GM23338 (cell line): ENCODE measurements at regions not wholly inside any gene's neighbourhood (a gene's known extent, or its start where the extent isn't known, plus 50 kb on each side); places are given as distances from the start of the nearest gene placed in this dataset.

Experiments
- ATAC-seq: fragments of 200-7000 bp; cut with Tn5 transposase; 3 replicates; pipeline ENCODE4 v1.9.1; 2020
- DNase-seq: peaks from one replicate; pipeline ENCODE4 v3.0.0-alpha.2; 2015; ENCODE audit warnings: low spot score
- H2AFZ ChIP-seq: fragments of 200-600 bp; sonication (generic); 2 replicates; pipeline ENCODE4 v1.8.0; 2016; ENCODE audit warnings: antibody characterized with exemption, mild to moderate bottlenecking, moderate library complexity
- H3F3A ChIP-seq: fragments of 200-600 bp; sonication (generic); replicated peaks from 2 replicates; pipeline ENCODE4 v1.8.0; 2017; ENCODE audit warnings: antibody characterized with exemption, mixed run types, low read depth
- H3K27ac ChIP-seq: fragments of 200-600 bp; sonication (generic); 2 replicates; pipeline ENCODE4 v1.6.1; 2016; ENCODE audit warnings: low read depth
- H3K27me3 ChIP-seq: fragments of 200-600 bp; sonication (generic); 2 replicates; pipeline ENCODE4 v1.8.0; 2016; ENCODE audit warnings: mild to moderate bottlenecking, mixed run types, moderate library complexity; ENCODE audit not compliant: insufficient read depth
- H3K36me3 ChIP-seq: fragments of 200-600 bp; sonication (generic); 2 replicates; pipeline ENCODE4 v1.8.0; 2016; ENCODE audit warnings: mild to moderate bottlenecking; ENCODE audit not compliant: insufficient read depth
- H3K4me1 ChIP-seq: fragments of 200-600 bp; sonication (generic); 2 replicates; pipeline ENCODE4 v1.8.0; 2016; ENCODE audit warnings: mild to moderate bottlenecking, moderate library complexity; ENCODE audit not compliant: insufficient read depth
- H3K4me2 ChIP-seq: fragments of 200-600 bp; sonication (generic); 2 replicates; pipeline ENCODE4 v1.7.1; 2017; ENCODE audit warnings: mixed run types
- H3K4me3 ChIP-seq: fragments of 200-600 bp; sonication (generic); 2 replicates; pipeline ENCODE4 v1.6.1; 2016; ENCODE audit warnings: mixed run types
- H3K79me2 ChIP-seq: fragments of 200-600 bp; sonication (generic); replicated peaks from 2 replicates; pipeline ENCODE4 v1.8.0; 2017; ENCODE audit warnings: mild to moderate bottlenecking; ENCODE audit not compliant: insufficient read depth
- H3K9me2 ChIP-seq: fragments of 200-600 bp; sonication (generic); 2 replicates; pipeline ENCODE4 v1.8.0; 2017; ENCODE audit not compliant: insufficient read depth
- H4K20me1 ChIP-seq: fragments of 200-600 bp; sonication (generic); replicated peaks from 2 replicates; pipeline ENCODE4 v1.8.0; 2017; ENCODE audit warnings: mild to moderate bottlenecking; ENCODE audit not compliant: insufficient read depth
- H3K27ac Mint-ChIP-seq: 2 replicates; pipeline ENCODE4 v1.8.0; 2020; ENCODE audit warnings: inconsistent platforms, mild to moderate bottlenecking, moderate library complexity, mixed read lengths
- H3K27me3 Mint-ChIP-seq: 3 replicates; pipeline ENCODE4 v1.8.0; 2022; ENCODE audit warnings: low read depth, mild to moderate bottlenecking, moderate library complexity, mixed read lengths, inconsistent platforms; ENCODE audit not compliant: insufficient read depth, poor library complexity
- H3K36me3 Mint-ChIP-seq: 3 replicates; pipeline ENCODE4 v1.8.0; 2021; ENCODE audit warnings: low read depth, mild to moderate bottlenecking, inconsistent platforms, moderate library complexity, mixed read lengths
- H3K4me1 Mint-ChIP-seq: 3 replicates; pipeline ENCODE4 v1.8.0; 2020; ENCODE audit warnings: mild to moderate bottlenecking, inconsistent platforms, mixed read lengths
- H3K4me3 Mint-ChIP-seq: 3 replicates; pipeline ENCODE4 v1.8.0; 2021; ENCODE audit warnings: moderate library complexity, mild to moderate bottlenecking, inconsistent platforms, mixed read lengths
- H3K9me3 Mint-ChIP-seq: 3 replicates; pipeline ENCODE4 v1.8.0; 2020; ENCODE audit warnings: moderate library complexity, mild to moderate bottlenecking, inconsistent platforms, mixed read lengths
- CREB1 ChIP-seq: fragments of 250-450 bp; sonication (Bioruptor Pico); IDR thresholded peaks from 2 replicates; pipeline ENCODE4 v1.5.0; 2020; ENCODE audit warnings: low read depth, mild to moderate bottlenecking, moderate library complexity
- EZH2 ChIP-seq: fragments of 200-600 bp; sonication (generic); IDR thresholded peaks from one replicate; pipeline ENCODE4 v1.8.0; 2017; ENCODE audit warnings: antibody characterized with exemption, mild to moderate bottlenecking, low read depth; ENCODE audit not compliant: unreplicated experiment
- EZH2phosphoT487 ChIP-seq: fragments of 200-600 bp; sonication (generic); IDR thresholded peaks from one replicate; pipeline ENCODE4 v1.8.1; 2018; ENCODE audit warnings: antibody characterized with exemption; ENCODE audit not compliant: unreplicated experiment
- JUNB ChIP-seq: IDR thresholded peaks from one replicate; pipeline ENCODE4 v1.6.1; 2016; ENCODE audit warnings: antibody characterized with exemption; ENCODE audit not compliant: unreplicated experiment
- NANOG ChIP-seq: IDR thresholded peaks from 2 replicates; pipeline ENCODE4 v1.6.1; 2016; ENCODE audit warnings: antibody characterized with exemption, borderline replicate concordance
- POLR2AphosphoS5 ChIP-seq: IDR thresholded peaks from 2 replicates; pipeline ENCODE4 v1.6.1; 2016; ENCODE audit warnings: antibody characterized with exemption, low read depth
- STAT1 ChIP-seq: IDR thresholded peaks from one replicate; pipeline ENCODE4 v1.6.1; 2016; ENCODE audit warnings: antibody characterized with exemption; ENCODE audit not compliant: unreplicated experiment
- ZNF114 ChIP-seq: fragments of 250-450 bp; sonication (Bioruptor Pico); IDR thresholded peaks from 2 replicates; pipeline ENCODE4 v1.5.0; 2020; ENCODE audit warnings: mild to moderate bottlenecking, moderate library complexity
- ZNF331 ChIP-seq: fragments of 250-450 bp; sonication (Bioruptor Pico); IDR thresholded peaks from 2 replicates; pipeline ENCODE4 v1.5.0; 2020; ENCODE audit warnings: low read depth, mild to moderate bottlenecking, moderate library complexity
- TF ChIP-seq, protein P1 (sequence below): IDR thresholded peaks from one replicate; pipeline ENCODE4 v1.6.1; 2018; ENCODE audit warnings: antibody characterized with exemption; ENCODE audit not compliant: unreplicated experiment
- TF ChIP-seq, protein P2 (sequence below): IDR thresholded peaks from 2 replicates; pipeline ENCODE4 v1.6.1; 2016; ENCODE audit warnings: antibody characterized with exemption
- TF ChIP-seq, protein P3 (sequence below), 2 experiments: fragments of 200-600 bp in 1 of 2; sonication (generic) in 1 of 2; conservative IDR thresholded peaks; 2 replicates each; pipeline versions ENCODE4 v1.5.1 to v1.6.1; 2016 to 2017; ENCODE audit warnings: antibody characterized with exemption in 2 of 2, low read depth in 2 of 2, mild to moderate bottlenecking in 2 of 2, moderate library complexity in 1 of 2
- TF ChIP-seq, protein P4 (sequence below): fragments of 250-450 bp; sonication (Bioruptor Pico); IDR thresholded peaks from 2 replicates; pipeline ENCODE4 v1.5.0; 2020; ENCODE audit warnings: mild to moderate bottlenecking, moderate library complexity

DNA sequence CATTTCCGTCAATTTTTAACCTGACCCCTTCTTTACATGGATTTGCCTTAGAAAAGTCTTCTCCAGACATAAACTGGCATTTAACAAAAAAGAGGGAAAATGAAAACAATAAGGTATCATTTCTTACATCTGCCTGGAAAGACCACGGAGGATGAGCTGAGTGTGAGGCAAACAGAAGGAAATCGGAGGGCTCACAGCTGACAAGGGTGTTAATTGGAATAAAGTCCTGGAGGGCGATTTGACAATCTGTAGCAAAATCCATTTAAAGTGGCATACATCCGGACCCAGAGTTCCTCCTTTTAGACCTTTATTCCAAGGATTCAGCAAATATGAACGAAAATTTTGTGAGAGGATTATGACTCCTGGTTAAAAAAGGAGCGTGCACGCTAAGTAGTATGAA, 179.7 kb upstream of the COPS8 start:
- Histone ChIP-seq H3K79me2 (no peaks in the 10 kb centered on the region), H3K4me1 (no peaks in the 10 kb centered on the region), H4K20me1 (no peaks in the 10 kb centered on the region), H3K27ac (no peak overlapping the region), H3K9me2 (no peaks in the 10 kb centered on the region), H3K36me3 (no peaks in the 10 kb centered on the region), H2AFZ (0 out of 2 replicates have a peak overlapping the region, but pooled peaks have one; percentile 33), H3F3A (no peaks in the 10 kb centered on the region), H3K4me3 (no peak overlapping the region), H3K4me2 (no peak overlapping the region), H3K27me3 (no peaks in the 10 kb centered on the region)
- no peak overlapping the region for H3K27ac Mint-ChIP-seq
- no peak overlapping the region for H3K4me3 Mint-ChIP-seq
- peaks cover 3% of the 10 kb centered on the region for H3K27me3 Mint-ChIP-seq
- TF ChIP-seq EZH2 = no peak
- TF ChIP-seq, protein P1, sequence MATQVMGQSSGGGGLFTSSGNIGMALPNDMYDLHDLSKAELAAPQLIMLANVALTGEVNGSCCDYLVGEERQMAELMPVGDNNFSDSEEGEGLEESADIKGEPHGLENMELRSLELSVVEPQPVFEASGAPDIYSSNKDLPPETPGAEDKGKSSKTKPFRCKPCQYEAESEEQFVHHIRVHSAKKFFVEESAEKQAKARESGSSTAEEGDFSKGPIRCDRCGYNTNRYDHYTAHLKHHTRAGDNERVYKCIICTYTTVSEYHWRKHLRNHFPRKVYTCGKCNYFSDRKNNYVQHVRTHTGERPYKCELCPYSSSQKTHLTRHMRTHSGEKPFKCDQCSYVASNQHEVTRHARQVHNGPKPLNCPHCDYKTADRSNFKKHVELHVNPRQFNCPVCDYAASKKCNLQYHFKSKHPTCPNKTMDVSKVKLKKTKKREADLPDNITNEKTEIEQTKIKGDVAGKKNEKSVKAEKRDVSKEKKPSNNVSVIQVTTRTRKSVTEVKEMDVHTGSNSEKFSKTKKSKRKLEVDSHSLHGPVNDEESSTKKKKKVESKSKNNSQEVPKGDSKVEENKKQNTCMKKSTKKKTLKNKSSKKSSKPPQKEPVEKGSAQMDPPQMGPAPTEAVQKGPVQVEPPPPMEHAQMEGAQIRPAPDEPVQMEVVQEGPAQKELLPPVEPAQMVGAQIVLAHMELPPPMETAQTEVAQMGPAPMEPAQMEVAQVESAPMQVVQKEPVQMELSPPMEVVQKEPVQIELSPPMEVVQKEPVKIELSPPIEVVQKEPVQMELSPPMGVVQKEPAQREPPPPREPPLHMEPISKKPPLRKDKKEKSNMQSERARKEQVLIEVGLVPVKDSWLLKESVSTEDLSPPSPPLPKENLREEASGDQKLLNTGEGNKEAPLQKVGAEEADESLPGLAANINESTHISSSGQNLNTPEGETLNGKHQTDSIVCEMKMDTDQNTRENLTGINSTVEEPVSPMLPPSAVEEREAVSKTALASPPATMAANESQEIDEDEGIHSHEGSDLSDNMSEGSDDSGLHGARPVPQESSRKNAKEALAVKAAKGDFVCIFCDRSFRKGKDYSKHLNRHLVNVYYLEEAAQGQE = no peak
- TF ChIP-seq ZNF114 (CRISPR knock-in tag) = no peak
- TF ChIP-seq NANOG = no peak
- TF ChIP-seq POLR2AphosphoS5 = no peak
- no peak for TF ChIP-seq JUNB
- TF ChIP-seq ZNF331 (CRISPR knock-in tag) = no peak
- TF ChIP-seq EZH2phosphoT487 = no peak
- TF ChIP-seq CREB1 = no peak
- TF ChIP-seq, protein P2, sequence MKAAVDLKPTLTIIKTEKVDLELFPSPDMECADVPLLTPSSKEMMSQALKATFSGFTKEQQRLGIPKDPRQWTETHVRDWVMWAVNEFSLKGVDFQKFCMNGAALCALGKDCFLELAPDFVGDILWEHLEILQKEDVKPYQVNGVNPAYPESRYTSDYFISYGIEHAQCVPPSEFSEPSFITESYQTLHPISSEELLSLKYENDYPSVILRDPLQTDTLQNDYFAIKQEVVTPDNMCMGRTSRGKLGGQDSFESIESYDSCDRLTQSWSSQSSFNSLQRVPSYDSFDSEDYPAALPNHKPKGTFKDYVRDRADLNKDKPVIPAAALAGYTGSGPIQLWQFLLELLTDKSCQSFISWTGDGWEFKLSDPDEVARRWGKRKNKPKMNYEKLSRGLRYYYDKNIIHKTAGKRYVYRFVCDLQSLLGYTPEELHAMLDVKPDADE = no peak
- TF ChIP-seq, protein P3, sequence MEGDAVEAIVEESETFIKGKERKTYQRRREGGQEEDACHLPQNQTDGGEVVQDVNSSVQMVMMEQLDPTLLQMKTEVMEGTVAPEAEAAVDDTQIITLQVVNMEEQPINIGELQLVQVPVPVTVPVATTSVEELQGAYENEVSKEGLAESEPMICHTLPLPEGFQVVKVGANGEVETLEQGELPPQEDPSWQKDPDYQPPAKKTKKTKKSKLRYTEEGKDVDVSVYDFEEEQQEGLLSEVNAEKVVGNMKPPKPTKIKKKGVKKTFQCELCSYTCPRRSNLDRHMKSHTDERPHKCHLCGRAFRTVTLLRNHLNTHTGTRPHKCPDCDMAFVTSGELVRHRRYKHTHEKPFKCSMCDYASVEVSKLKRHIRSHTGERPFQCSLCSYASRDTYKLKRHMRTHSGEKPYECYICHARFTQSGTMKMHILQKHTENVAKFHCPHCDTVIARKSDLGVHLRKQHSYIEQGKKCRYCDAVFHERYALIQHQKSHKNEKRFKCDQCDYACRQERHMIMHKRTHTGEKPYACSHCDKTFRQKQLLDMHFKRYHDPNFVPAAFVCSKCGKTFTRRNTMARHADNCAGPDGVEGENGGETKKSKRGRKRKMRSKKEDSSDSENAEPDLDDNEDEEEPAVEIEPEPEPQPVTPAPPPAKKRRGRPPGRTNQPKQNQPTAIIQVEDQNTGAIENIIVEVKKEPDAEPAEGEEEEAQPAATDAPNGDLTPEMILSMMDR (conservative IDR thresholded peaks at IDR 0.05; ENCODE audit: low read depth in 2 of 2) = no peak
- TF ChIP-seq, protein P4, sequence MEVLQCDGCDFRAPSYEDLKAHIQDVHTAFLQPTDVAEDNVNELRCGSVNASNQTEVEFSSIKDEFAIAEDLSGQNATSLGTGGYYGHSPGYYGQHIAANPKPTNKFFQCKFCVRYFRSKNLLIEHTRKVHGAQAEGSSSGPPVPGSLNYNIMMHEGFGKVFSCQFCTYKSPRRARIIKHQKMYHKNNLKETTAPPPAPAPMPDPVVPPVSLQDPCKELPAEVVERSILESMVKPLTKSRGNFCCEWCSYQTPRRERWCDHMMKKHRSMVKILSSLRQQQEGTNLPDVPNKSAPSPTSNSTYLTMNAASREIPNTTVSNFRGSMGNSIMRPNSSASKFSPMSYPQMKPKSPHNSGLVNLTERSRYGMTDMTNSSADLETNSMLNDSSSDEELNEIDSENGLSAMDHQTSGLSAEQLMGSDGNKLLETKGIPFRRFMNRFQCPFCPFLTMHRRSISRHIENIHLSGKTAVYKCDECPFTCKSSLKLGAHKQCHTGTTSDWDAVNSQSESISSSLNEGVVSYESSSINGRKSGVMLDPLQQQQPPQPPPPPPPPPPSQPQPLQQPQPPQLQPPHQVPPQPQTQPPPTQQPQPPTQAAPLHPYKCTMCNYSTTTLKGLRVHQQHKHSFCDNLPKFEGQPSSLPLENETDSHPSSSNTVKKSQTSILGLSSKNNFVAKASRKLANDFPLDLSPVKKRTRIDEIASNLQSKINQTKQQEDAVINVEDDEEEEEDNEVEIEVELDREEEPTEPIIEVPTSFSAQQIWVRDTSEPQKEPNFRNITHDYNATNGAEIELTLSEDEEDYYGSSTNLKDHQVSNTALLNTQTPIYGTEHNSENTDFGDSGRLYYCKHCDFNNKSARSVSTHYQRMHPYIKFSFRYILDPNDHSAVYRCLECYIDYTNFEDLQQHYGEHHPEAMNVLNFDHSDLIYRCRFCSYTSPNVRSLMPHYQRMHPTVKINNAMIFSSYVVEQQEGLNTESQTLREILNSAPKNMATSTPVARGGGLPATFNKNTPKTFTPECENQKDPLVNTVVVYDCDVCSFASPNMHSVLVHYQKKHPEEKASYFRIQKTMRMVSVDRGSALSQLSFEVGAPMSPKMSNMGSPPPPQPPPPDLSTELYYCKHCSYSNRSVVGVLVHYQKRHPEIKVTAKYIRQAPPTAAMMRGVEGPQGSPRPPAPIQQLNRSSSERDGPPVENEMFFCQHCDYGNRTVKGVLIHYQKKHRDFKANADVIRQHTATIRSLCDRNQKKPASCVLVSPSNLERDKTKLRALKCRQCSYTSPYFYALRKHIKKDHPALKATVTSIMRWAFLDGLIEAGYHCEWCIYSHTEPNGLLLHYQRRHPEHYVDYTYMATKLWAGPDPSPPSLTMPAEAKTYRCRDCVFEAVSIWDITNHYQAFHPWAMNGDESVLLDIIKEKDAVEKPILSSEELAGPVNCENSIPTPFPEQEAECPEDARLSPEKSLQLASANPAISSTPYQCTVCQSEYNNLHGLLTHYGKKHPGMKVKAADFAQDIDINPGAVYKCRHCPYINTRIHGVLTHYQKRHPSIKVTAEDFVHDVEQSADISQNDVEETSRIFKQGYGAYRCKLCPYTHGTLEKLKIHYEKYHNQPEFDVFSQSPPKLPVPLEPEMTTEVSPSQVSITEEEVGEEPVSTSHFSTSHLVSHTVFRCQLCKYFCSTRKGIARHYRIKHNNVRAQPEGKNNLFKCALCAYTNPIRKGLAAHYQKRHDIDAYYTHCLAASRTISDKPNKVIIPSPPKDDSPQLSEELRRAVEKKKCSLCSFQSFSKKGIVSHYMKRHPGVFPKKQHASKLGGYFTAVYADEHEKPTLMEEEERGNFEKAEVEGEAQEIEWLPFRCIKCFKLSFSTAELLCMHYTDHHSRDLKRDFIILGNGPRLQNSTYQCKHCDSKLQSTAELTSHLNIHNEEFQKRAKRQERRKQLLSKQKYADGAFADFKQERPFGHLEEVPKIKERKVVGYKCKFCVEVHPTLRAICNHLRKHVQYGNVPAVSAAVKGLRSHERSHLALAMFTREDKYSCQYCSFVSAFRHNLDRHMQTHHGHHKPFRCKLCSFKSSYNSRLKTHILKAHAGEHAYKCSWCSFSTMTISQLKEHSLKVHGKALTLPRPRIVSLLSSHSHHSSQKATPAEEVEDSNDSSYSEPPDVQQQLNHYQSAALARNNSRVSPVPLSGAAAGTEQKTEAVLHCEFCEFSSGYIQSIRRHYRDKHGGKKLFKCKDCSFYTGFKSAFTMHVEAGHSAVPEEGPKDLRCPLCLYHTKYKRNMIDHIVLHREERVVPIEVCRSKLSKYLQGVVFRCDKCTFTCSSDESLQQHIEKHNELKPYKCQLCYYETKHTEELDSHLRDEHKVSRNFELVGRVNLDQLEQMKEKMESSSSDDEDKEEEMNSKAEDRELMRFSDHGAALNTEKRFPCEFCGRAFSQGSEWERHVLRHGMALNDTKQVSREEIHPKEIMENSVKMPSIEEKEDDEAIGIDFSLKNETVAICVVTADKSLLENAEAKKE = no peak
- no peak for TF ChIP-seq STAT1
- no peak for ATAC-seq
- no peak for DNase-seq
- H3K9me3 Mint-ChIP-seq = no peaks in the 10 kb centered on the region
- peaks cover 5% of the 10 kb centered on the region; the same call in 2 of the 3 replicates for H3K4me1 Mint-ChIP-seq
- H3K36me3 Mint-ChIP-seq = no peaks in the 10 kb centered on the region
